Transverse colon (tissue), 3 donors: ENCODE measurements at regions not wholly inside any gene's neighbourhood (a gene's known extent, or its start where the extent isn't known, plus 50 kb on each side); places are given as distances from the start of the nearest gene placed in this dataset.

Experiments used
- EP300 ChIP-seq: sonication (generic); formaldehyde crosslinking; IDR thresholded peaks from one replicate; pipeline ENCODE4 v1.6.1; 2017; ENCODE audit warnings: antibody characterized with exemption, low read depth
- TF ChIP-seq, protein P1 (sequence below), 5 experiments: fragments of 200-600 bp in 3 of 5; fragments of 450-650 bp in 2 of 5; sonication (generic) in 3 of 5; IDR thresholded peaks; 1 replicate in 2 of 5; 2 replicates in 3 of 5; pipeline ENCODE4 v1.5.1; 2016 to 2017; ENCODE audit warnings: antibody characterized with exemption in 5 of 5, inconsistent platforms in 3 of 5, mild to moderate bottlenecking in 2 of 5, moderate library complexity in 1 of 5

DNA sequence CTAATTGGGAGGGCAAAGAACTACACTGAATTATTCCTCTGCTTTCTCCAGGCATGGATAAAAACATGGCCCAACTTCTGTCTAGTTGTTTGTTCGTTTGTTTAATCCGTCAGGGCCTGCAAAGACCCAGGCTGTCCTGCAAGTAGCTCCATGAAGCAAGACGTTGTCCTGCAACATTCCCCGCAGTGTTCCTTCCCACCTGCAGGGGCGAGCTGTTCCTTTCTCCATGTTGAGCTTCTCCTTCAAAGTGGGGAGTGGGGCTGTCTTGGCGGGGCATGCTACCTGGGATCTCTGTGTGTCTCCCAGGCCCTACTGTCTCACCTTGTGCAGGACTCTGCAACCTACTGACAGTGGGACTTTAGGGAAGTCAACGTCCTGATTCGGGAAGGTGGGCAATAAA lies 264.0 kb upstream of the SMIM21 start:
- no peak for TF ChIP-seq EP300
- TF ChIP-seq, protein P1, sequence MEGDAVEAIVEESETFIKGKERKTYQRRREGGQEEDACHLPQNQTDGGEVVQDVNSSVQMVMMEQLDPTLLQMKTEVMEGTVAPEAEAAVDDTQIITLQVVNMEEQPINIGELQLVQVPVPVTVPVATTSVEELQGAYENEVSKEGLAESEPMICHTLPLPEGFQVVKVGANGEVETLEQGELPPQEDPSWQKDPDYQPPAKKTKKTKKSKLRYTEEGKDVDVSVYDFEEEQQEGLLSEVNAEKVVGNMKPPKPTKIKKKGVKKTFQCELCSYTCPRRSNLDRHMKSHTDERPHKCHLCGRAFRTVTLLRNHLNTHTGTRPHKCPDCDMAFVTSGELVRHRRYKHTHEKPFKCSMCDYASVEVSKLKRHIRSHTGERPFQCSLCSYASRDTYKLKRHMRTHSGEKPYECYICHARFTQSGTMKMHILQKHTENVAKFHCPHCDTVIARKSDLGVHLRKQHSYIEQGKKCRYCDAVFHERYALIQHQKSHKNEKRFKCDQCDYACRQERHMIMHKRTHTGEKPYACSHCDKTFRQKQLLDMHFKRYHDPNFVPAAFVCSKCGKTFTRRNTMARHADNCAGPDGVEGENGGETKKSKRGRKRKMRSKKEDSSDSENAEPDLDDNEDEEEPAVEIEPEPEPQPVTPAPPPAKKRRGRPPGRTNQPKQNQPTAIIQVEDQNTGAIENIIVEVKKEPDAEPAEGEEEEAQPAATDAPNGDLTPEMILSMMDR (IDR thresholded peaks at IDR 0.05) = no peak
